ENCODE measurements at regions not wholly inside any gene's neighbourhood (a gene's known extent, or its start where the extent isn't known, plus 50 kb on each side); places are given as distances from the start of the nearest gene placed in this dataset.
A peak's percentile ranks its signal among the peaks of the same experiment; 100 is the strongest.

- DNase-seq (ENCODE audit: low spot score), result no peak
Observed at GRCh38 chr11:119520966-119521365, 98.0 kb upstream of the THY1 start.

- DNase-seq (ENCODE audit: low spot score), result no peak
Observed at GRCh38 chr11:119520400-119520799, 97.4 kb upstream of the THY1 start.

GRCh38 chr11:119519796-119520195 is 96.8 kb upstream of the THY1 start:
- DNase-seq (ENCODE audit: low spot score), result no peak

GRCh38 chr11:119518746-119519730 is 96.1 kb upstream of the THY1 start:
- DNase-seq (ENCODE audit: low spot score), result no peak

- no peak for DNase-seq (ENCODE audit: low spot score)
Observed at GRCh38 chr11:119515771-119516400, 92.9 kb upstream of the THY1 start.

GRCh38 chr11:119513806-119514170 is 90.8 kb upstream of the THY1 start:
- no peak for DNase-seq (ENCODE audit: low spot score)

GRCh38 chr11:119513131-119513805 is 90.3 kb upstream of the THY1 start:
- DNase-seq (ENCODE audit: low spot score), result no peak

GRCh38 chr11:119512369-119512768 is 89.4 kb upstream of the THY1 start:
- DNase-seq (ENCODE audit: low spot score), result no peak

GRCh38 chr11:119511614-119512306 is 88.8 kb upstream of the THY1 start:
- DNase-seq (ENCODE audit: low spot score), result no peak

- DNase-seq (ENCODE audit: low spot score), result peak; percentile 90
Observed at GRCh38 chr11:119509969-119510401, 87.0 kb upstream of the THY1 start.

GRCh38 chr11:119509282-119509841 is 86.4 kb upstream of the THY1 start:
- DNase-seq (ENCODE audit: low spot score), result peak; percentile 47

- DNase-seq (ENCODE audit: low spot score), result no peak
Observed at GRCh38 chr11:119506436-119506835, 83.5 kb upstream of the THY1 start.

- DNase-seq (ENCODE audit: low spot score), result no peak
Observed at GRCh38 chr11:119505861-119506260, 82.9 kb upstream of the THY1 start.

- DNase-seq (ENCODE audit: low spot score), result no peak
Observed at GRCh38 chr11:119505071-119505470, 82.1 kb upstream of the THY1 start.

GRCh38 chr11:119504371-119504770 is 81.4 kb upstream of the THY1 start:
- DNase-seq (ENCODE audit: low spot score), result no peak

- DNase-seq (ENCODE audit: low spot score), result no peak
Observed at GRCh38 chr11:119501777-119502405, 78.9 kb upstream of the THY1 start.

GRCh38 chr11:119497717-119498116 is 74.7 kb upstream of the THY1 start:
- DNase-seq (ENCODE audit: low spot score), result no peak

GRCh38 chr11:119496997-119497396 is 74.0 kb upstream of the THY1 start:
- no peak for DNase-seq (ENCODE audit: low spot score)

- DNase-seq (ENCODE audit: low spot score), result peak; percentile 70
Observed at GRCh38 chr11:119496469-119496868, 73.5 kb upstream of the THY1 start.

- peak; percentile 42 for DNase-seq (ENCODE audit: low spot score)
Observed at GRCh38 chr11:119493712-119494111, 70.7 kb upstream of the THY1 start.

Measured in AG20443 (cell line).